Activated CD8-positive, alpha-beta memory T cell treated with anti-CD3 and anti-CD28 coated beads for 1 hour (primary cell): ENCODE measurements at regions not wholly inside any gene's neighbourhood (a gene's known extent, or its start where the extent isn't known, plus 50 kb on each side); places are given as distances from the start of the nearest gene placed in this dataset.

Experiments
- DNase-seq, 2 donors: peaks; one replicate each; pipeline ENCODE4 v3.0.0-alpha.2; 2020; ENCODE audit warnings: low read depth in 1 of 2; ENCODE audit errors: extremely low read depth in 1 of 2

GRCh38 chr1:4113897-4114296 is 213.8 kb upstream of the C1orf174 start:
- DNase-seq = no peak

GRCh38 chr1:4115191-4115900 is 215.3 kb upstream of the C1orf174 start:
- no peak for DNase-seq

GRCh38 chr1:4117196-4117595 is 217.1 kb upstream of the C1orf174 start:
- DNase-seq = no peak

GRCh38 chr1:4118746-4119515 is 218.9 kb upstream of the C1orf174 start:
- no peak for DNase-seq

- no peak for DNase-seq
Measured at GRCh38 chr1:4119516-4120220, 219.6 kb upstream of the C1orf174 start.

GRCh38 chr1:4120557-4121292 is 220.7 kb upstream of the C1orf174 start:
- DNase-seq = no peak

- DNase-seq = no peak
Measured at GRCh38 chr1:4121293-4121684, 221.2 kb upstream of the C1orf174 start.

GRCh38 chr1:4121834-4122512 is 221.9 kb upstream of the C1orf174 start:
- no peak for DNase-seq

GRCh38 chr1:4122513-4123160 is 222.6 kb upstream of the C1orf174 start:
- DNase-seq = no peak

GRCh38 chr1:4124631-4125145 is 224.6 kb upstream of the C1orf174 start:
- no peak for DNase-seq

- no peak for DNase-seq
Measured at GRCh38 chr1:4126251-4126650, 226.2 kb upstream of the C1orf174 start.

- no peak for DNase-seq
Measured at GRCh38 chr1:4126731-4127591, 226.9 kb upstream of the C1orf174 start.

GRCh38 chr1:4127592-4128140 is 227.6 kb upstream of the C1orf174 start:
- DNase-seq = no peak

GRCh38 chr1:4128616-4129015 is 228.5 kb upstream of the C1orf174 start:
- no peak for DNase-seq

- DNase-seq = no peak
Measured at GRCh38 chr1:4129693-4130092, 229.6 kb upstream of the C1orf174 start.

GRCh38 chr1:4130096-4130495 is 230.0 kb upstream of the C1orf174 start:
- no peak for DNase-seq

GRCh38 chr1:4131734-4132133 is 231.7 kb upstream of the C1orf174 start:
- no peak for DNase-seq
